ENCODE measurements at regions not wholly inside any gene's neighbourhood (a gene's known extent, or its start where the extent isn't known, plus 50 kb on each side); places are given as distances from the start of the nearest gene placed in this dataset.
A peak's percentile ranks its signal among the peaks of the same experiment; 100 is the strongest.

- FAIRE-seq = no peak
These were observed 130.1 kb upstream of the CCDC54 start for GRCh38 chr3:107247116-107247515.

GRCh38 chr3:107249132-107249531 is 128.1 kb upstream of the CCDC54 start:
- FAIRE-seq = no peak

GRCh38 chr3:107250221-107250620 is 127.0 kb upstream of the CCDC54 start:
- FAIRE-seq = no peak

- FAIRE-seq = no peak
These were observed 125.4 kb upstream of the CCDC54 start for GRCh38 chr3:107251819-107252218.

GRCh38 chr3:107256963-107257362 is 120.3 kb upstream of the CCDC54 start:
- no peak for FAIRE-seq

- no peak for FAIRE-seq
These were observed 118.9 kb upstream of the CCDC54 start for GRCh38 chr3:107258300-107258699.

- no peak for FAIRE-seq
These were observed 117.0 kb upstream of the CCDC54 start for GRCh38 chr3:107260207-107260606.

- no peak for FAIRE-seq
These were observed 113.8 kb upstream of the CCDC54 start for GRCh38 chr3:107263269-107264021.

- FAIRE-seq = no peak
These were observed 112.4 kb upstream of the CCDC54 start for GRCh38 chr3:107264888-107265287.

- FAIRE-seq = no peak
These were observed 111.7 kb upstream of the CCDC54 start for GRCh38 chr3:107265526-107265925.

- FAIRE-seq = no peak
These were observed 108.8 kb upstream of the CCDC54 start for GRCh38 chr3:107268469-107268868.

- no peak for FAIRE-seq
These were observed 108.1 kb upstream of the CCDC54 start for GRCh38 chr3:107269136-107269535.

- peak; percentile 89 for FAIRE-seq
These were observed 105.4 kb upstream of the CCDC54 start for GRCh38 chr3:107271787-107272387.

GRCh38 chr3:107272471-107272870 is 104.8 kb upstream of the CCDC54 start:
- FAIRE-seq = no peak

GRCh38 chr3:107272885-107273284 is 104.4 kb upstream of the CCDC54 start:
- no peak for FAIRE-seq

GRCh38 chr3:107273771-107274170 is 103.5 kb upstream of the CCDC54 start:
- FAIRE-seq = no peak

- no peak for FAIRE-seq
These were observed 101.7 kb upstream of the CCDC54 start for GRCh38 chr3:107275511-107275910.

GRCh38 chr3:107283948-107284347 is 93.3 kb upstream of the CCDC54 start:
- FAIRE-seq = no peak

GRCh38 chr3:107284612-107285011 is 92.6 kb upstream of the CCDC54 start:
- FAIRE-seq = no peak

GRCh38 chr3:107285197-107285596 is 92.0 kb upstream of the CCDC54 start:
- FAIRE-seq = no peak

- FAIRE-seq = no peak
These were observed 87.9 kb upstream of the CCDC54 start for GRCh38 chr3:107289354-107289753.

GRCh38 chr3:107294117-107294516 is 83.1 kb upstream of the CCDC54 start:
- FAIRE-seq = no peak

- no peak for FAIRE-seq
These were observed 79.6 kb upstream of the CCDC54 start for GRCh38 chr3:107297597-107297996.

GRCh38 chr3:107307205-107307604 is 70.0 kb upstream of the CCDC54 start:
- no peak for FAIRE-seq

GRCh38 chr3:107308716-107309115 is 68.5 kb upstream of the CCDC54 start:
- FAIRE-seq = no peak

Measured in A204.1 (cell line).